SU-DHL-6 (cell line): ENCODE measurements at regions not wholly inside any gene's neighbourhood (a gene's known extent, or its start where the extent isn't known, plus 50 kb on each side); places are given as distances from the start of the nearest gene placed in this dataset.

ENCODE experiments used
- H2AFZ ChIP-seq: fragments of 200-600 bp; sonication (generic); 2 replicates; pipeline ENCODE4 v1.6.1; 2014; ENCODE audit warnings: low read depth, mild to moderate bottlenecking, moderate library complexity, mixed read lengths, antibody characterized with exemption, low read length; ENCODE audit not compliant: severe bottlenecking
- H3F3A ChIP-seq: fragments of 200-600 bp; shearing (Covaris generic); 2 replicates; pipeline ENCODE4 v1.6.0; 2016; ENCODE audit warnings: antibody characterized with exemption, mild to moderate bottlenecking; ENCODE audit not compliant: insufficient read depth
- H3K27ac ChIP-seq: fragments of 200-600 bp; sonication (generic); 2 replicates; pipeline ENCODE4 v1.5.1; 2016; ENCODE audit warnings: low read depth, mild to moderate bottlenecking, low read length, moderate library complexity, mixed read lengths
- H3K27me3 ChIP-seq: fragments of 200-600 bp; sonication (generic), shearing (Covaris generic); 2 replicates; pipeline ENCODE4 v1.6.0; 2014; ENCODE audit warnings: mild to moderate bottlenecking, low read length
- H3K36me3 ChIP-seq: fragments of 200-600 bp; sonication (generic); 2 replicates; pipeline ENCODE4 v1.6.1; 2014; ENCODE audit warnings: mild to moderate bottlenecking, low read length, mixed read lengths
- H3K4me2 ChIP-seq: fragments of 300-600, 200-600 bp; shearing (Covaris generic), sonication (generic); 2 replicates; pipeline ENCODE4 v1.6.0; 2014; ENCODE audit warnings: low read length, low read depth, mild to moderate bottlenecking; ENCODE audit not compliant: poor library complexity, severe bottlenecking
- H3K4me3 ChIP-seq: fragments of 200-600 bp; sonication (generic); 2 replicates; pipeline ENCODE4 v1.5.1; 2014; ENCODE audit warnings: antibody characterized with exemption, low read length, mild to moderate bottlenecking, mixed read lengths; ENCODE audit not compliant: insufficient read depth, poor library complexity, severe bottlenecking
- H3K79me2 ChIP-seq: fragments of 200-600 bp; sonication (generic); 2 replicates; pipeline ENCODE4 v1.6.1; 2014; ENCODE audit warnings: mild to moderate bottlenecking, low read length, moderate library complexity; ENCODE audit not compliant: insufficient read depth
- H3K9ac ChIP-seq: fragments of 200-600 bp; sonication (generic); 2 replicates; pipeline ENCODE4 v1.7.0; 2014; ENCODE audit warnings: mild to moderate bottlenecking, low read length
- H3K9me2 ChIP-seq: fragments of 200-600 bp; sonication (generic); replicated peaks from 2 replicates; pipeline ENCODE4 v1.6.1; 2014; ENCODE audit warnings: low read length; ENCODE audit not compliant: insufficient read depth
- H3K9me3 ChIP-seq: fragments of 200-600 bp; sonication (generic); 2 replicates; pipeline ENCODE4 v1.6.1; 2014; ENCODE audit warnings: low read length, mixed read lengths; ENCODE audit not compliant: insufficient read depth
- H4K20me1 ChIP-seq: fragments of 200-600 bp; sonication (generic); 2 replicates; pipeline ENCODE4 v1.6.1; 2014; ENCODE audit warnings: low read depth, mild to moderate bottlenecking, antibody characterized with exemption, low read length, moderate library complexity, mixed read lengths
- CTCF ChIP-seq: fragments of 200-600 bp; sonication (generic); IDR thresholded peaks from one replicate; pipeline ENCODE4 v1.5.1; 2017; ENCODE audit warnings: antibody characterized with exemption, mild to moderate bottlenecking, low read length, moderate library complexity; ENCODE audit not compliant: insufficient read depth, poor library complexity, severe bottlenecking
- EZH2phosphoT487 ChIP-seq: fragments of 200-600 bp; sonication (generic), shearing (Covaris generic); conservative IDR thresholded peaks from 2 replicates; pipeline ENCODE4 v1.6.1; 2018; ENCODE audit warnings: mild to moderate bottlenecking, antibody characterized with exemption, low read length, moderate library complexity, mixed read lengths

- Histone ChIP-seq H3K9me3 (no peaks in the 10 kb centered on the region), H3K4me2 (no peak overlapping the region)
These were observed 352.2 kb downstream of the IDS start for GRCh38 chrX:149152941-149153340.

GRCh38 chrX:149151805-149152757, 353.0 kb downstream of the IDS start:
- no peaks in the 10 kb centered on the region for H3F3A ChIP-seq
- no peak overlapping the region for H3K4me2 ChIP-seq
- H3K27me3 ChIP-seq = no peaks in the 10 kb centered on the region
- no peaks in the 10 kb centered on the region for H3K9me3 ChIP-seq
- H3K36me3 ChIP-seq = no peaks in the 10 kb centered on the region
- no peaks in the 10 kb centered on the region for H3K79me2 ChIP-seq
- no peak overlapping the region for H3K4me3 ChIP-seq
- no peaks in the 10 kb centered on the region for H3K9me2 ChIP-seq
- no peak overlapping the region for H3K9ac ChIP-seq
- no peaks in the 10 kb centered on the region for H4K20me1 ChIP-seq
- H3K27ac ChIP-seq = no peak overlapping the region
- no peak overlapping the region for H2AFZ ChIP-seq
- TF ChIP-seq EZH2phosphoT487 (no peak), CTCF (no peak)

More at GRCh38 chrX:149152941-149153340, 352.2 kb downstream of the IDS start:
- no peaks in the 10 kb centered on the region for H3K9me2 ChIP-seq
- H3K36me3 ChIP-seq = no peaks in the 10 kb centered on the region
- H3K9ac ChIP-seq = no peak overlapping the region
- no peak overlapping the region for H3K27ac ChIP-seq
- H2AFZ ChIP-seq = no peak overlapping the region
- TF ChIP-seq CTCF = no peak
- TF ChIP-seq EZH2phosphoT487 = no peak
- H3K79me2 ChIP-seq = no peaks in the 10 kb centered on the region
- no peak overlapping the region for H3K4me3 ChIP-seq
- no peaks in the 10 kb centered on the region for H3F3A ChIP-seq
- no peaks in the 10 kb centered on the region for H3K27me3 ChIP-seq
- H4K20me1 ChIP-seq = no peaks in the 10 kb centered on the region

- H2AFZ ChIP-seq = no peak overlapping the region
- H3K9ac ChIP-seq = no peak overlapping the region
These were observed 359.2 kb downstream of the IDS start for GRCh38 chrX:149145845-149146285.

GRCh38 chrX:149131774-149132173, 373.3 kb downstream of the IDS start:
- Histone ChIP-seq H3K36me3 (no peaks in the 10 kb centered on the region), H3K4me3 (no peak overlapping the region), H3K79me2 (no peaks in the 10 kb centered on the region), H3K9me2 (no peaks in the 10 kb centered on the region), H3K9me3 (no peaks in the 10 kb centered on the region), H3K27ac (no peak overlapping the region), H3K9ac (no peak overlapping the region), H3F3A (no peaks in the 10 kb centered on the region), H2AFZ (no peak overlapping the region), H3K27me3 (no peaks in the 10 kb centered on the region), H4K20me1 (no peaks in the 10 kb centered on the region), H3K4me2 (no peak overlapping the region)
- TF ChIP-seq CTCF (no peak), EZH2phosphoT487 (no peak)

More at GRCh38 chrX:149145845-149146285, 359.2 kb downstream of the IDS start:
- Histone ChIP-seq H3K27ac (no peak overlapping the region), H3K27me3 (no peaks in the 10 kb centered on the region), H3K36me3 (no peaks in the 10 kb centered on the region), H3F3A (no peaks in the 10 kb centered on the region), H3K4me2 (no peak overlapping the region), H4K20me1 (no peaks in the 10 kb centered on the region), H3K9me2 (no peaks in the 10 kb centered on the region), H3K79me2 (no peaks in the 10 kb centered on the region), H3K9me3 (no peaks in the 10 kb centered on the region), H3K4me3 (no peak overlapping the region)
- no peak for TF ChIP-seq EZH2phosphoT487
